ENCODE measurements at regions not wholly inside any gene's neighbourhood (a gene's known extent, or its start where the extent isn't known, plus 50 kb on each side); places are given as distances from the start of the nearest gene placed in this dataset.

DNA sequence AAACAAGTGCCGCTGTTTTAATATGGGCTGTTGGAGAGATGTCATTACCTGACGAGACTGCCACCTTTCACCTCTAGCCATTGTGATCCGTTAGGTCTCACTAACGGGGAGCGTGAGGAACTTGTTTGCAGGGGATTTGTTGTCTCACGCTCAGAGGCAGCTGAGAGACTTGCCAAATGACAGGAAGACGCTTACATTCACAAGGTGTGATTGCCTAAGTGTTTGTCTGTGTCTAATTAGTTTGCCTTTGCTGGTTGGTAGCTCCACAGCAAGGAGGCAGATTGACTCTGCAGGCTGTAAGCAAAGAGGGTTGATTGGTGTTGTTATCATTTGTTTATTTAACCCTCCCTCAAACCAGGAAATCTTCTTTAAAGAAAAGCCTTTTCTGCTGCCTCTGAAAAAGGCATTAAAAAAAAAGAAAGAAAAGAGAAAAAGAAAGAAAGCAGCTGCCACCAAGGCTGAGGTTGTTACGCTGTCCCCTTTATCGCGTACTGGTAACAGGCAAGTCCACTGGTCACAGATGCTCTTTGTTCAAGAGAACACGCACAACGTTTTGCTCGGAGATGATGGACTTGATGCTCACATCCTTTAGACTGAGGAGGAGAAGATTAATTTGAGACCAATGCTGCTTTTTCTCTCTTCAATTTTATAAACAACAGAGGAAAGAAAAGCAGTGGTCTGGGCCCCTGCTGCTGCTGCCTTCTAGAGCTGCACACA is 203.9 kb downstream of the ZNF326 start:
- TF ChIP-seq POLR2AphosphoS5 (IDR thresholded peaks at IDR 0.05; ENCODE audit: low read depth, low read length) = no peak
- no peak for TF ChIP-seq TAF1 (IDR thresholded peaks at IDR 0.05; ENCODE audit: low read depth, low read length)
- TF ChIP-seq POLR2A (IDR thresholded peaks at IDR 0.05; ENCODE audit: low read depth, low read length) = no peak
- TF ChIP-seq POU2F2 (IDR thresholded peaks at IDR 0.05; ENCODE audit: low read depth, low read length) = no peak
- no peak for TF ChIP-seq SPI1 (IDR thresholded peaks at IDR 0.05; ENCODE audit: low read depth, low read length)
- TF ChIP-seq PAX5 (IDR thresholded peaks at IDR 0.05; ENCODE audit: insufficient read depth, low read length, severe bottlenecking) = no peak
